Left lung (tissue), 4 donors: ENCODE measurements at regions not wholly inside any gene's neighbourhood (a gene's known extent, or its start where the extent isn't known, plus 50 kb on each side); places are given as distances from the start of the nearest gene placed in this dataset.
A peak's percentile ranks its signal among the peaks of the same experiment; 100 is the strongest.

ENCODE experiments used
- ATAC-seq: fragments of 200-7000 bp; cut with Tn5 transposase; one replicate; pipeline ENCODE4 v1.9.1; 2020; ENCODE audit warnings: moderate library complexity
- DNase-seq, 4 donors: peaks; one replicate each; pipeline ENCODE4 v3.0.0-alpha.2; 2013 to 2020
- H3K27ac ChIP-seq, 2 donors: fragments of 200-600 bp; sonication (generic) in 1 of 2; one replicate each; pipeline versions ENCODE4 v1.5.0 to v1.8.0; 2020 to 2021
- H3K27me3 ChIP-seq, 2 donors: fragments of 200-600 bp; sonication (generic) in 1 of 2; one replicate each; pipeline versions ENCODE4 v1.5.0 to v1.8.0; 2020 to 2021
- H3K36me3 ChIP-seq, 2 donors: fragments of 200-600 bp; sonication (generic) in 1 of 2; one replicate each; pipeline versions ENCODE4 v1.5.0 to v1.8.0; 2020 to 2021
- H3K4me1 ChIP-seq, 2 donors: fragments of 200-600 bp; one replicate each; pipeline ENCODE4 v1.8.0; 2021
- H3K4me3 ChIP-seq, 2 donors: fragments of 200-600 bp; sonication (generic) in 1 of 2; one replicate each; pipeline versions ENCODE4 v1.5.0 to v1.8.0; 2020 to 2021; ENCODE audit warnings: mild to moderate bottlenecking in 1 of 2
- H3K9me3 ChIP-seq, 2 donors: fragments of 200-600 bp; sonication (generic) in 1 of 2; one replicate each; pipeline versions ENCODE4 v1.5.0 to v1.8.0; 2020 to 2021
- intact Hi-C, 2 donors: fragments of 100-400 bp; cut with DNase I; formaldehyde crosslinking; loops; one replicate each; pipeline versions ENCODE4 v1.11.2 to v1.14.2; 2022
- TF ChIP-seq, protein P1 (sequence below), 2 donors: fragments of 200-600 bp; sonication (generic) in 1 of 2; IDR thresholded peaks; one replicate each; pipeline versions ENCODE4 v1.5.0 to v1.8.0; 2021; ENCODE audit warnings: antibody characterized with exemption in 2 of 2
- donor health status: DM: no; HTN: yes; CAD: no.
- donor health status: DM: no; HTN: no; CAD: no.

GRCh38 chr2:54384301-54385203 lies 71.6 kb upstream of the SPTBN1 start:
- TF ChIP-seq, protein P1, sequence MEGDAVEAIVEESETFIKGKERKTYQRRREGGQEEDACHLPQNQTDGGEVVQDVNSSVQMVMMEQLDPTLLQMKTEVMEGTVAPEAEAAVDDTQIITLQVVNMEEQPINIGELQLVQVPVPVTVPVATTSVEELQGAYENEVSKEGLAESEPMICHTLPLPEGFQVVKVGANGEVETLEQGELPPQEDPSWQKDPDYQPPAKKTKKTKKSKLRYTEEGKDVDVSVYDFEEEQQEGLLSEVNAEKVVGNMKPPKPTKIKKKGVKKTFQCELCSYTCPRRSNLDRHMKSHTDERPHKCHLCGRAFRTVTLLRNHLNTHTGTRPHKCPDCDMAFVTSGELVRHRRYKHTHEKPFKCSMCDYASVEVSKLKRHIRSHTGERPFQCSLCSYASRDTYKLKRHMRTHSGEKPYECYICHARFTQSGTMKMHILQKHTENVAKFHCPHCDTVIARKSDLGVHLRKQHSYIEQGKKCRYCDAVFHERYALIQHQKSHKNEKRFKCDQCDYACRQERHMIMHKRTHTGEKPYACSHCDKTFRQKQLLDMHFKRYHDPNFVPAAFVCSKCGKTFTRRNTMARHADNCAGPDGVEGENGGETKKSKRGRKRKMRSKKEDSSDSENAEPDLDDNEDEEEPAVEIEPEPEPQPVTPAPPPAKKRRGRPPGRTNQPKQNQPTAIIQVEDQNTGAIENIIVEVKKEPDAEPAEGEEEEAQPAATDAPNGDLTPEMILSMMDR (IDR thresholded peaks at IDR 0.05), result no peak
- peaks cover 0 to 8% of the 10 kb centered on the region in 2 donors for H3K4me1 ChIP-seq
- ATAC-seq, result no peak
- H3K9me3 ChIP-seq, result no peaks in the 10 kb centered on the region
- no peak overlapping the region for H3K4me3 ChIP-seq
- intact Hi-C loops, result no loop called here
- DNase-seq, result no peak
- H3K27me3 ChIP-seq, result no peaks in the 10 kb centered on the region
- peak overlapping the region in 1 of 2 donors; percentile 35 for H3K27ac ChIP-seq
- no peaks in the 10 kb centered on the region for H3K36me3 ChIP-seq

GRCh38 chr2:54385271-54385670 lies 70.9 kb upstream of the SPTBN1 start:
- H3K27ac ChIP-seq, result peak overlapping the region in 1 of 2 donors; percentile 35
- H3K4me1 ChIP-seq, result peaks cover 0 to 8% of the 10 kb centered on the region in 2 donors
- no peaks in the 10 kb centered on the region for H3K9me3 ChIP-seq
- H3K27me3 ChIP-seq, result no peaks in the 10 kb centered on the region
- DNase-seq (no peak), ATAC-seq (no peak)
- intact Hi-C loops, result no loop called here
- no peak overlapping the region for H3K4me3 ChIP-seq
- TF ChIP-seq, protein P1 (IDR thresholded peaks at IDR 0.05), result no peak
- H3K36me3 ChIP-seq, result no peaks in the 10 kb centered on the region

GRCh38 chr2:54386585-54386984 lies 69.5 kb upstream of the SPTBN1 start:
- ATAC-seq, result no peak

GRCh38 chr2:54387059-54387991 lies 68.8 kb upstream of the SPTBN1 start:
- TF ChIP-seq, protein P1 (IDR thresholded peaks at IDR 0.05), result peak in 1 of 2 donors; percentile 16
- Histone ChIP-seq H3K27me3 (no peaks in the 10 kb centered on the region), H3K4me3 (no peak overlapping the region), H3K4me1 (peaks cover 0 to 8% of the 10 kb centered on the region in 2 donors), H3K27ac (peak overlapping the region; percentile 17 to 60), H3K9me3 (no peaks in the 10 kb centered on the region), H3K36me3 (no peaks in the 10 kb centered on the region)
- ATAC-seq (peak; percentile 47), DNase-seq (peak in 2 of 4 donors; percentile 52 to 60)
- intact Hi-C loops, result no loop called here

More at GRCh38 chr2:54386585-54386984, 69.5 kb upstream of the SPTBN1 start:
- intact Hi-C loops, result no loop called here
- H3K9me3 ChIP-seq, result no peaks in the 10 kb centered on the region
- H3K27ac ChIP-seq, result peak overlapping the region; percentile 17 to 60
- DNase-seq, result no peak
- H3K4me3 ChIP-seq, result no peak overlapping the region
- H3K4me1 ChIP-seq, result peaks cover 0 to 8% of the 10 kb centered on the region in 2 donors
- TF ChIP-seq, protein P1 (IDR thresholded peaks at IDR 0.05), result no peak
- H3K27me3 ChIP-seq, result no peaks in the 10 kb centered on the region
- no peaks in the 10 kb centered on the region for H3K36me3 ChIP-seq
